Mesothelial cell of epicardium (in vitro differentiated cells): ENCODE measurements at regions not wholly inside any gene's neighbourhood (a gene's known extent, or its start where the extent isn't known, plus 50 kb on each side); places are given as distances from the start of the nearest gene placed in this dataset.

Experiments
- DNase-seq, 2 experiments: peaks; one replicate each; pipeline ENCODE4 v3.0.0; 2021; ENCODE audit warnings: low spot score in 2 of 2; ENCODE audit not compliant: unreplicated experiment in 2 of 2
- H3K27ac Mint-ChIP-seq: 2 replicates; pipeline ENCODE4 v1.8.0; 2021; ENCODE audit warnings: mixed read lengths
- H3K27me3 Mint-ChIP-seq: 2 replicates; pipeline ENCODE4 v1.8.0; 2021; ENCODE audit warnings: low read depth, mixed read lengths
- H3K36me3 Mint-ChIP-seq: 2 replicates; pipeline ENCODE4 v1.8.0; 2021; ENCODE audit warnings: mixed read lengths
- H3K4me1 Mint-ChIP-seq: 2 replicates; pipeline ENCODE4 v1.8.0; 2021; ENCODE audit warnings: mixed read lengths
- H3K4me3 Mint-ChIP-seq: 2 replicates; pipeline ENCODE4 v1.8.0; 2021; ENCODE audit warnings: mild to moderate bottlenecking, moderate library complexity, mixed read lengths
- H3K9me3 Mint-ChIP-seq: 2 replicates; pipeline ENCODE4 v1.8.0; 2021; ENCODE audit warnings: mixed read lengths
- TF ChIP-seq, protein P1 (sequence below): fragments of 200-600 bp; sonication (generic); IDR thresholded peaks from one replicate; pipeline ENCODE4 v1.5.0; 2021; ENCODE audit warnings: antibody characterized with exemption; ENCODE audit not compliant: unreplicated experiment

DNA sequence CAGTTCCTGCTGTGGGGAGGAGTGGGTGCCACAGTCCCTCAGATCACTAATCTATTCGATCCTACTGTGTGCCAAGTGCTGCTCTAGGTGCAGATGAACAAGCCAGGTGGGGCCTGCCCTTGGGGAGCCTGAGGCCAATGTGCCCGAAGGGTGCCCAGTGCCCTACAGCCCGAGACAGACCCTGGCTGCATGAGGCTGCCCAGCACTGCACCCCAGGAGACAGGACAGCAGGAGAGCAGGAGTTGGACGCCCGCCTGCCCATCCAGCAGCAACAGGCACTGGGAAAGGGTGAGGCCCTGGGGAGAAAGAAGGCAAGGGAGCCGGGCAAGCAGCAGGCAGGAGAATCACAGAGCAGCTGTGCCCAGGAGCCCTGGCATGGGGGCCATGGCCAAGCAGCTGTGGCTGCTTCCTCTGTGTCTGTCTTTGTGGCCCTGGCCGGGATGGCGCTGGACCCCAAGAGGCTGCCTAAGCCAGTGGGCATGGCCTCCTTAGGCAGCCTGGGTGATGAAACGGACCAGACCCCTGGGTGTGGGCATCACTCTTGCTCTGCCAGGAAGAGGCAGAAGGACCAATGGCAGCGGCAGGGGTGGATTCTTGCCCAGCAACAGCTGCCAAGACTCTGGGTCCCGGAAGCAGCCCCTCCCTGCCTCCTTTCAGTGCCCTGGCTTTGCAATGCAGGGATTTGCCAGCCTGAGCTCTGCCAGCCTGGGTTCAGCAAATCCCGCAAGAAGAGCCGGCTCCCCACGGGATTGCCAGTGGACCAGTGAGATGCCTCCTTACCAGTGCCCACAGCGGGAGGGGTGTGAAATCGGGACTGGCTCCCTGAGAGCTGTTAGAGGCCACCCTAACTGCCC is 179.6 kb upstream of the TNRC6C start:
- Mint-ChIP-seq H3K9me3 (no peaks in the 10 kb centered on the region), H3K27ac (no peak overlapping the region), H3K36me3 (no peaks in the 10 kb centered on the region), H3K4me1 (peaks cover 15% of the 10 kb centered on the region), H3K27me3 (peaks cover 20% of the 10 kb centered on the region), H3K4me3 (no peak overlapping the region)
- TF ChIP-seq, protein P1, sequence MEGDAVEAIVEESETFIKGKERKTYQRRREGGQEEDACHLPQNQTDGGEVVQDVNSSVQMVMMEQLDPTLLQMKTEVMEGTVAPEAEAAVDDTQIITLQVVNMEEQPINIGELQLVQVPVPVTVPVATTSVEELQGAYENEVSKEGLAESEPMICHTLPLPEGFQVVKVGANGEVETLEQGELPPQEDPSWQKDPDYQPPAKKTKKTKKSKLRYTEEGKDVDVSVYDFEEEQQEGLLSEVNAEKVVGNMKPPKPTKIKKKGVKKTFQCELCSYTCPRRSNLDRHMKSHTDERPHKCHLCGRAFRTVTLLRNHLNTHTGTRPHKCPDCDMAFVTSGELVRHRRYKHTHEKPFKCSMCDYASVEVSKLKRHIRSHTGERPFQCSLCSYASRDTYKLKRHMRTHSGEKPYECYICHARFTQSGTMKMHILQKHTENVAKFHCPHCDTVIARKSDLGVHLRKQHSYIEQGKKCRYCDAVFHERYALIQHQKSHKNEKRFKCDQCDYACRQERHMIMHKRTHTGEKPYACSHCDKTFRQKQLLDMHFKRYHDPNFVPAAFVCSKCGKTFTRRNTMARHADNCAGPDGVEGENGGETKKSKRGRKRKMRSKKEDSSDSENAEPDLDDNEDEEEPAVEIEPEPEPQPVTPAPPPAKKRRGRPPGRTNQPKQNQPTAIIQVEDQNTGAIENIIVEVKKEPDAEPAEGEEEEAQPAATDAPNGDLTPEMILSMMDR: no peak
- no peak for DNase-seq

DNA sequence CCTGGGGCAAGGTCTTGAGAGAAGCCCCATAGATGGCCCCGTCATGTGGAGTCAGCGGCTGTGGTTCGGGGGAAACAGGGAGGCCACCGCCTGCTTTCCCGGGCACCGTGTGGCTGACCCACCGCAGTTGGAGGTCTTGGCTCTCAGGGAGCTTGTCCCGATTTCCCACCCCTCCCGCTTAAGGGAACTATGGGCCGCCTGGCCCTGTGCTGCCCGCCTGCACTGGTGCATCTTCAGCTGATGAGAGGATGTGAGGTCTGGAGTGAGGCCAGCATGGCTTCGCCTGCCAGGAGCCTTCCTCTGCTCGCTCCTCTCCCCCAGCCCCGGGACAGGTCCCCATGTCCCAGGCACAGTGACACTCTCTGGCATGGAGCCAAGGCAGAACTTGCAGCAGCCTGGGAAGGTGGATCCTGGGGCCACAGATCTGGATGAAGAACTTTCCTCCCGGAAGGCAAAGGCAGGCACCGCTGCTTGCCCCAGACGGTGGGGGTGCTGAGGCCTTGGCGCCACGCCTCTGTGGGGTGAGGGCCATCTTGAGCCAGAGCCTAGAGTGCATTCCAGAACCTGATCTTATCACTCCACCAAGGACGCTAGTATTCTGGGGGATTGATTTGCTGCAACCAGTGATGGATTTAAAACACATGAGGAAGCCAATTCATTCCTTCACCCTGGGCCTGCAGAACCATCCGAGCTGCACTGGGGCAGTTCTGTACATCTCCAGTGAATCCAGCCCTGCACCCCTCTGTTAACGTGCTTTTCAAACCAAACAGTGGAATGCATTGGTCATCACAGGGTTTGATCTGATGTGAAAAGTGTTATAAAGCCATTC is 178.6 kb upstream of the TNRC6C start:
- TF ChIP-seq, protein P1: no peak
- peaks cover 15% of the 10 kb centered on the region for H3K4me1 Mint-ChIP-seq
- peaks cover 31% of the 10 kb centered on the region for H3K27me3 Mint-ChIP-seq
- H3K36me3 Mint-ChIP-seq: no peaks in the 10 kb centered on the region
- H3K9me3 Mint-ChIP-seq: no peaks in the 10 kb centered on the region
- H3K4me3 Mint-ChIP-seq: no peak overlapping the region
- H3K27ac Mint-ChIP-seq: no peak overlapping the region
- DNase-seq: no peak

DNA sequence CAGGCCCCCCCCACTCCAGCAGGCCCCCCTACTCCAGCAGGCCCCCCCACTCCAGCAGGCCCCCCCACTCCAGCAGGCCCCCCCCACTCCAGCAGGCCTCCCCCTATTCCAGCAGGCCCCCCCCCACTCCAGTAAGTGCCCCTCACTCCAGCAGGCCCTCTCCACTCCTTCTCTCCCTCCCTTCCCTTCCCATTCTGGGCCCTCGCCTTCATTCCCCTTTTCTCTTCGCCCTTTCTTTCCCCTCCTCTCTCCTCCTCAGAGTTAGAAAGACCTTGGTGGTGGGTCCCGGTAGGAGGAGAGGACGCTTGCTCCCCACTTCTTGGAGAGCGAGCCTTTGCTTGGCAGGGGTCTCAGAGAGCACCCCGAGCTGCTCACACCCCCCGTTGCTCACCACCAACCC is 177.0 kb upstream of the TNRC6C start:
- no peak for DNase-seq
- Mint-ChIP-seq H3K4me1 (peaks cover 15% of the 10 kb centered on the region), H3K27me3 (peaks cover 47% of the 10 kb centered on the region), H3K27ac (no peak overlapping the region), H3K4me3 (no peak overlapping the region), H3K36me3 (no peaks in the 10 kb centered on the region), H3K9me3 (no peaks in the 10 kb centered on the region)
- TF ChIP-seq, protein P1: no peak

DNA sequence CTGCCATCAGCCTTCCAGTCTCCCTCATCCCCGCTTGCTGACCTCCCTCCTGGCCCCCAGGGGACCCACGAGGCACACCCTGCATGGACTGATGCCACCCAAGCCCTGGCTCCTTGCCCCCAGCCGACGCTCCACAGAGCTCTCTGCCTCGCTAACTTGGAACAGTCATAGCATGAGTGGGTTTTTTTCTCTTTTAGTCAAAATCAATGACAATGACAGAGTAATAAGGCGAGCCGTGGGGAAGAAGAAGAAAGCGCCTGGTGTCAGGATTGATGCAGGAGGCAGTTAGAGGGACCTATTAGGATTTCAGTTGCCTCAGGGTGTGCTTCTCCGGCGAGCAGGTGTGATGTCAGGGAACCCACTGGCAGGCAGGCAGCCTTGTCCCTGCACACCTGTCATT is 176.3 kb upstream of the TNRC6C start:
- TF ChIP-seq, protein P1: no peak
- DNase-seq: no peak
- H3K4me3 Mint-ChIP-seq: no peak overlapping the region
- peaks cover 54% of the 10 kb centered on the region for H3K27me3 Mint-ChIP-seq
- H3K36me3 Mint-ChIP-seq: no peaks in the 10 kb centered on the region
- peaks cover 15% of the 10 kb centered on the region for H3K4me1 Mint-ChIP-seq
- no peak overlapping the region for H3K27ac Mint-ChIP-seq
- H3K9me3 Mint-ChIP-seq: no peaks in the 10 kb centered on the region

DNA sequence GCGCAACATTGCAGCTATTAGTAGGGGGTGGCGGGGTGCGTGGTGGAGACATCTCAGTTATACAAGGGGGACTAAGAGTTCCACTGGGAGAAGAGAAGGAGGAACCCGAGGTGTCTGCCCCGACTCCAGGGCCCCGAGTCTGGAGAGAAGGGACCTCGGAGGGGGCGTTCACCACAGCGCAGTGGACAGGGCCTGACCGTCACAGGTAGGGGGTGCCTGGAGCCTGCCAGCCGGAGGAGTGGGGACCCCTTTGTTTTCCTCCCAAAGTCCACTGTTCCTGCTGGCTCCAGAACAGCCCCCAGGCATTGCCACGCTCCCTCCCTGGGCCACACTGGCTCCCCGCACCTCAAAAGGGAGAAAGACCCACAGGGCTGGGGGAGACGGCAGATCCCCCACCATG is 175.9 kb upstream of the TNRC6C start:
- TF ChIP-seq, protein P1: no peak
- Mint-ChIP-seq H3K9me3 (no peaks in the 10 kb centered on the region), H3K4me3 (no peak overlapping the region), H3K27ac (no peak overlapping the region), H3K27me3 (peaks cover 58% of the 10 kb centered on the region), H3K4me1 (peaks cover 15% of the 10 kb centered on the region), H3K36me3 (no peaks in the 10 kb centered on the region)
- DNase-seq: no peak
